Dermis microvascular lymphatic vessel endothelial cell (primary cell): ENCODE measurements at regions not wholly inside any gene's neighbourhood (a gene's known extent, or its start where the extent isn't known, plus 50 kb on each side); places are given as distances from the start of the nearest gene placed in this dataset.
"Not testable (repeated sequence)": the region's sequence is repeated elsewhere in the genome, so short reads cannot be mapped to it uniquely, and the experiment has no call there.

Source experiments
- DNase-seq, 2 donors: peaks; one replicate each; pipeline versions ENCODE4 v3.0.0 to v3.0.0-alpha.2; 2010; ENCODE audit warnings: low read depth in 2 of 2

DNA sequence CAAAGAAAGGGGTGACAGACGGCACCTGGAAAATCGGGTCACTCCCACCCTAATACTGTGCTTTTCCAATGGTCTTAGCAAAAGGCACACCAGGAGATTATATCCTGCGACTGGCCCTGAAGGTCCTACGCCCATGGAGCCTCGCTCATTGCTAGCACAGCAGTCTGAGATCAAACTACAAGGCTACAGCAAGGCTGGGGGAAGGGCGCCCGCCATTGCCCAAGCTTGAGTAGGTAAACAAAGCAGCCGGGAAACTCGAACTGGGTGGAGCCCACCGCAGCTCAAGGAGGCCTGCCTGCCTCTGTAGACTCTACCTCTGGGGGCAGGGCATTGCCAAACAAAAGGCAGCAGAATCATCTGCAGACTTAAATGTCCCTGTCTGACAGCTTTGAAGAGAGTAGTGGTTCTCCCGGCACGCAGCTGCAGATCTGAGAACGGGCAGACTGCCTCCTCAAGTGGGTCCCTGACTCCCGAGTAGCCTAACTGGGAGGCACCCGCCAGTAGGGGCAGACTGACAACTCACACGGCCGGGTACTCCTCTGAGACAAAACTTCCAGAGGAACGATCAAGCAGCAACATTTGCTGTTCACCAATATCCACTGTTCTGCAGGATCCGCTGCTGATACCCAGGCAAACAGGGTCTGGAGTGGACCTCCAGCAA lies 406.0 kb downstream of the TFAP2B start:
- not testable (repeated sequence) for DNase-seq

DNA sequence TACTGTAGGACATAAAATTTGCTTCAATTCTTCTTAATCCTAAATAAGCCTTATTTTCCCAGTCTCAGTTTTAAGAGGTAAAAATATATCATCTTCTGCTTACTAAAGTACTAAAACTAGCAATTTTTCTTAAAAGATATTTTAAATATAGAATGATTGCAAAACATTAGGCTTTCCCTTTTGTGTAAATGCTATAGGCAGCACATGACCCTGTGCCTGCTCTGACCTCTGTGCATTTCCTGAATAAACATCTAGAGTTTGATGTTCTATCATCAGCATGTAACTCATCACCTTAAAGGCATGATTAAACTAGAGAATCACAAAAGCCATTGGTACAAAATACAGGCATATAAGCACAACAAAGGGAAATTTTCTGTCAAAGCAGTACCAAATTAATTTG lies 422.7 kb downstream of the TFAP2B start:
- DNase-seq, result no peak

DNA sequence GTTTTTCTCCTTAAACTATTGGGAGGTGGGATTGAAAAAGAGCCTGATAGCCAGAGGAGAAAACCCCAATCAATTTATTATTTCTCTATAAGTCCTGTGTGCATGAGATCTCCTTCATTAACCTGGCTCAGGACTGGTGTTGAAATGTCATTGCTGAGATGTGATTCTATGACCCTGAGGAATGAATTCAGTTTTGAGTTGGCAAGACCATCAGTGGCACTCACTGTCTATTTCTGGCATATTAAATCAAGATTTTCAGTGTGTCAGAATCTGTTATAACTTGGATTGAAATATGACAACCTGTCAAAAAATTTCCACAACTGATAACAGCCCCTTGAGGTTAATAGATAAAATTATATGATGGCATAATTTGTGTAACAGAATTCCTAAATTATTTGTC lies 431.1 kb downstream of the TFAP2B start:
- no peak for DNase-seq

DNA sequence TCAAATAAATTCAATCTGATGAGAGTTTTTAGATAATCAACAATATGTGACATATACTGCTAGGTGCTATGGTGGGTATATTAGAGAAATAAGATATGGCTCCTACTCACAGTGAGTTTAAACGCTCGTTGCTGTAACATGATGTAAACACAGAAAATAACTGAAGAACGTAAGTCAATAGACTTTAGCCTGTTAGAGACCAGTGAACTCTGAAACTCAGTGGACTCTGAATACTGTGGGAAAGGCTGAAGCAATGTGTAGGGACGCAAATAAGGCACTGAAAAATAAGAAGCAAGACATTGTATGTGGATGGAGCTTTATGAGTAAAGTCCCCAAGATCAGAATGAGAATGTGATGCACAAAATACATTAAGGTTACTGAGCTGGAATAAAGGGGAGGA lies 431.6 kb downstream of the TFAP2B start:
- DNase-seq, result no peak

DNA sequence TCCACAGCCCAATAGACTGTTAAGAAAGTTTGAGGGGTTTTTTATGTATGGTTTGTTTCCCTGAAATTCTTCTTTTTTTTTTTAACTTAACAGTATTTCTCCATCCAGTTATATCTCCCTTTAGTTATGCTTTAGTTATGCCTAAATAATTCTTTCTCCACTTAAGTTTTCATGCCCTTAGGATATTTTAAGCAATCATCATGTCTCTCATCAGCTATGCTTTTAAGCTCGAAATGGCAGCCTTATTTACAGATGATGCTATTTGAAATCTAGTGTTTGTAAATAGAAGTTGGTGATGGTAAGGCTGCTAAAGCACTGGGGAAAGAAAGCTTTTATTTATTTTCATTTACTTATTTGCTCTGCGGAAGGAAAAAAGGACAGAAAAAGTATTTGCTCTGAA lies 439.3 kb downstream of the TFAP2B start:
- DNase-seq, result no peak

DNA sequence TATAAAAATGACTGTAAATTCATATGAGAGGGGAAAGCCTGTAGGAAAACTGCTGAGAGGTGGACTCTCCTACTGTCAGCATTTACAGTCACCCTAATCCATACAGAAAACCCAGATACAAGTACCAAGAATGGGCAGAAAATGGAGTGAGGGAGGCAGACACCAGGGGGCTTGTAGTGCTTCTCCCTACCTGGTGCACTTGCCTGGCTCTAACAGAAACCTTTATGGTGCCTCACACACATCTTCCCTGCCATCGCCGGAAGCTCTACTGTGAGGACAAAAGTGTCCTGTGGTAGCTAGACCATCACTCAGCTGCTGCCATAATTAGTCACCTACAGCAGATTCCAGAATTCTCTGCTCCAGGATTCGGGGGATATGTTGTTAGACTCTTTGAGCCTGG lies 441.3 kb downstream of the TFAP2B start:
- DNase-seq, result no peak

DNA sequence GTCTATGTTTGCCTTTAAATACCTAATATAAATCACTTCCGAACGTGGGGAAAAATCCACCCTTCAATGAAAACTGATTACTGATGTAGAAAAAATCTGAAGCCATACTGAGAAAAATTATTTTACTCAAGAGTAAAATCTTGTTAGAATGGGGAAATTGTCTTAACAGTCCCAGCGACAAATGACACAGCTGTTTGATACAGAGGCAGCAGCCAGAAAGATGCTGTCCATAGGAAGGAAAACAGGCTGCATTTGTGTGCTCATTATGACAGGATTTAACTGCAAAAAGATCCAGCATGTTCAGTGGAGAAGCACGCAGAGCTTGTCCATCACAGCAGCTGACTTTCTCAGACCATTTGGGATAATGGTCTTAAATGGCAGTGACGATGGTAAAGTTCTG lies 443.0 kb downstream of the TFAP2B start:
- no peak for DNase-seq

DNA sequence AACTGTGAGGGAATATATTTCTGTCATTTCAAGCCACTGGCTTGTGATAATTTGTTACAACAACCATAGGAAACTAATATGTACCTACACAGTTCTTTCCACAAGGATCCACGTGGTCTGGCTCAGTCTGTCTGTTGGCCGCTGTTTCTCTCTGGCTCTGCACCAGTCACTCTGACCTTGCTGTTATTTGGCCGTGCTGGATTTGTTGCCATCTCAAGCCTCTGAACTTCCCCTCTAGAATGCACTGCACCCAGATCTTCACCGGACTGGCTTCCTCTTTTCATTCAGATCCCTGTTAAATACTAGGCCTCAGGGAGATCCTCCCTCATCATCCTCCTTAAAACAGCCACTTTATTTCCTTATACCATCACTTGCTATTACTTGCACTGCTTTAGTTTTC lies 446.8 kb downstream of the TFAP2B start:
- DNase-seq, result no peak

DNA sequence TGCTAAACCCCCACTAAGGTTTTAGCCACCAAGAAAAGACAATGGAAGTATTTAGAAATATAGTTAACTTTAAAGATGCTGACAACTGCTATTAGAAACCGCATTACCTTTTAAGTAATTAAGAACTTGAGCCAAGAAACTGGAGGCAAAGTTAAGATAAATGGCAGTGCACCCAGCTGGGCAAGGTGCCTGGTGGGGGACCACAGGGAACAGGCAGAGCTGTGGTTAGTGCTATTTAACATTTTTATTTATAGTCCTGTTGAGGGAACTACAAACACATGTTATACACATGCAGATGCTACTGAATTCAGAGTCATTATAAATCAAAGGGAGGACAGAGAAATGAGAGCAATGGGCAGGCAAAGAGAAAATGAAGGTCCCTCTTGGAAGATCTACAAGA lies 447.9 kb downstream of the TFAP2B start:
- DNase-seq, result no peak

DNA sequence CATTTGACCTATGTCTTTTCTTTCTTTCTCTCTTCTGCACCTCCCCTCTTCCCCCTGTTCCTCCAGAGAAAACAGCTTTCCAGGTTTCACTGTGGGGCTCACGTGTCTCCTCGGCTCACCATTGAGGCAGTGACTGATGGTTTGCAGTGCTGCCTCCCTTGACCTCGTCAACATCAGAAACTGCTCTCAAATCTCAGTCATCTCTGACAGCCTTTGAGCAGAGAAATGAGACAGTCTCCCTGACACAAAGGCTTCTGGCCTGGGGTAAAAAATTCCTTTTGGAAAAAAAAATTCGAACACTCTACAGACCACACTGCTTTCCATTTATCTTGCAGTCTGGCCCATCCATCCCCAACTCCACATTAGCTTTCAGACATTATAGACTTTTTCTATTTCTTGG lies 450.0 kb downstream of the TFAP2B start:
- no peak for DNase-seq

DNA sequence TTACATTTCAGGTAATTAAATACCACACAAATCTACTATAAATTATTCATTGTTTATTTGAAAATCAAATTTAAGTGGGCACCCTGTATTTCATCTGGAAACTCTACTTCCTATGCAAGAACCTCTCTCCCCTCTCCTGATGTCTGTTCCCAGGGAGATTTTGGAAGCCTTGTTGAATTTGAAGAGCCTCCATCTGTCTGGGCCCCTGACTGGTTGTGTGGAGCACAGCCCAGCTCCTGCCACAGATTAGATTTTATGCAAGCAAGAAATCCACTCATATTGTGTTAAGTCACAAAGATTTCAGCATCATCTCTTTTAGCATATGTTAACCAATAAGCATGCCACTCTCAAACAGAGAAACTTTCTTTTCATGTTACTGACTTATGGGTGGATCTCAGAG lies 451.2 kb downstream of the TFAP2B start:
- DNase-seq, result no peak

DNA sequence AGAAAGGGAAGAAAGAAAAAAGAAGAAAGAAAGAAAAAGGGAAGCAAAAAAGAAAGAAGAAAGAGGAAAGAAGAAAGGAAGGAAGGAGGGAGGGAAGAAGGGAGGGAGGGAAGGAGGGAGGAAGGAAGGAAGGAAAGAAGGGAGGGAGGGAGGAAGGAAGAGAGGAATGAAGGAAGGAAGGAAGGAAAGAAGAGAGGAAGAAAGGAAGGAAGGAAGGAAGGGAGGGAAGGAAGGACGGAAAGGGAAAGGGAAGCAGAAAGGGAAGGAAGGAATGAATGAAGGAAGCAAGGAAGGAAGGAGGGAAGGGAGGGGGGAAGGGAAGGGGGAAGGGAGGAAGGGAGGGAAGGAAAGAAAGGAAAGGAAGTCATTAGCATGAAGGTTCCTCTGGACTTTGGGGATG lies 452.9 kb downstream of the TFAP2B start:
- no peak for DNase-seq

DNA sequence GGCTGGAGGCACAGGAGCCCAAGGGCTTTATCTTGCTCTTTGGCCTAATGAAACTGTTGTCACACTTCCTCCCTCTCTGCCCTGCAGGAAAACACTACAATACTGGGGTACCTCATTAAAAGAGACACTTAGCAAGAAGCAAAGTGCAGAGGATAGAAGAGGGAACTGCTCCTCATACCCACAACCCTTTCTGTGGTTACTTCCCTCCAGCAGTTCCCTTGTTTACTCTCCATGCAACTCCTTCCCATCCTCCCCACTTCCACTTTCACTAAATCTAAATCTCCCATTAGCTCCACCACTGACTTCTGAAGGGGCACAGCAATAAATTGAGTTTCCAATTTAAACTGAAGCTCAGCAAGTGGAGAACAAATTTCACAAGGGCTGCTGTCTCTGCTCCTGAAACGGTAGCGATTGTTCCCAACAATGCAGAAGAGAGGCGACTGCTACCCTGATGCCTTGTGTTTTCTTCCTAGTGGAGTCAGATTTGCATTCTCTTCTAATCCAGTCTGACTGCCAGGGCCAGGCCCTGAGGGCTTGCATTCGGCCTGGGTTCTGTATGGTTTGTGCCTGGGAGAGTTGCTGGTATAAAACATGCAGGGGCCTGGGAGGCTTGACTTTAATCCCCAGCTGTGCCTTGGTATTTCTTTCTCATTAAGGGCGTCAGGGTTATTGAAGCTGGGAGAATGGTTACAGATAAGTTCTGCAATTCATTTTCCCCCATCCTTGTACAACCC lies 454.7 kb downstream of the TFAP2B start:
- no peak for DNase-seq

DNA sequence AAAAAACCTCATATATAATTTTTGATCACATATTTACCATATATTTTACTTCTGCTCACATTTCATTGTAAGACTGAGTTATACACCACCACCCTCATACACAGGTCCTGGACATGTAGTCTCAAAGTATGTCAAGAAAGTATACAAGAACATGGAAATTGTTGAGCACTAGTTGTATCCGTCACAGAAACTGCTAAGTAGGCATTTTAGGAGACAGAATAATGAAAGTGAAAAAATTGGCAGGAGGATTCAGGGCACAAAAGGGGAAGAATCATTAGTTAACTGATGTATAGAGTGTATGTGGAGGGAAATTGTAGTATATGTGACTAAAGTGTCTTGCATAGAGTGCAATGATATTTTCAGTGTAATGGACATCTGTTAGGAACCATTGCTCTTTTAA lies 458.8 kb downstream of the TFAP2B start:
- DNase-seq, result no peak

DNA sequence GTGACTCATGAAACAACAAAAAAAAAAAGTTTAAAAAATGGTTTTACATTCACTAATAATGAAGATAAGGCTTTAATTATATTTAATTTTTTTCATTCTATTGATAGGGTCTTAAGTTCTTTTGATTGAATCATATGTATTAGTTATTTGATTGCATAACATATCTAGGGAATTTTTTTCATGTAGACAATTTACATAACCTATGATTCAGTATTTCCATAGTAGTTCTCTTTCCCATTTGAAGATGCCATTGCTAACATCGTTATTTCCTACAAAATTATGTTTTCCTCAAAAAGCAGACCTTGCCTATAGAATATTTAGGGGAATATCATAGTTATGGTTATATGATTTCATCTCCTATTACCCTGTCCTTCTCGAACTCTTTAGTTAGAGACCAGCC lies 463.4 kb downstream of the TFAP2B start:
- DNase-seq, result no peak

DNA sequence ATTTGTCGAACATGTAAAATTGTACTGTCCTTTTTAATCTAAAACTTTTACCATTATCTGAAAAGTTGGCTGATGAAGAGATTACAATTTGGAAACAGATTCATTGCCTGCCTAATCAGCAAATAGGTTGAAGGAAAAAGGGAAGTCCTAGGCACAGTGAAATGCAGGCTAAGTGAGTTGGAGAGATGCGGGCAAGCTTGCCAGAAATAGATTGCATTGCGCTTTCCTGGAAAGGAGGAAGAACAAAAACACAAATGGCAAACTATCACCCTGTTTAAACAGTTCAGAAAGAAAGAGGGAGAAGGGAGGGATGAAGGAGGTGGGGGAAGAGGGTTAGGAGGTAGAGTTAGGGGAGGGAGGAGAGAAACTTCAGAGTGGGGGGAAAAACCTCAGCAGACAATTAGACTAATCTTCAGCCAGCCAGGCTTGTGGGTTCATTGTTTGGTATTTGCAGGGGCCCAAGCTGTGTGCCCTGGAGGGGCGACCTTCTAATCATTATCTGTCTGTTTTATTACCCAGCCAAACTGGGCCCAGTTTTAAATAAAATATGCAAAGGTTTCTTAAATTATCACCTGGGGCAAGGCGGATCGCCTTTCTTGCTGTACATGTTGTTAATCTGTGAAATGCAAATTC lies 465.2 kb downstream of the TFAP2B start:
- no peak for DNase-seq

DNA sequence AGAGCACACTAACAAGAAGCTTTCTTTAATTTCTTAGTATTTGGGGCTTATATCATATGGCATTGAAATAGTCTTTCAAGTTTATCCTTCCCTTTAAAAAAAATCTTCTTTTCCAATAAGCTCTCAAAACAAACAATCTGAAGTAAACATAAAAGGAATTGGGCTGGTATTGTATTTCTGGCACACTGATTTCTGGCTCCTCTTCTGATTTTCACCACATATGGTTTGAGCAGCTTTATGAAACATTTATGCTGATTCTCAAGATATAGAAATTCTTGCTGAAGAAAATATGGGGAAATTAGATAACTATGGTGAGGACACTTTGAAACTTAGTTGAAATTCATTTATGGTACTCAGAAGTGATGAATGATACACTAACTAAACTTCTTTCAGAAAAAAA lies 467.2 kb downstream of the TFAP2B start:
- no peak for DNase-seq

DNA sequence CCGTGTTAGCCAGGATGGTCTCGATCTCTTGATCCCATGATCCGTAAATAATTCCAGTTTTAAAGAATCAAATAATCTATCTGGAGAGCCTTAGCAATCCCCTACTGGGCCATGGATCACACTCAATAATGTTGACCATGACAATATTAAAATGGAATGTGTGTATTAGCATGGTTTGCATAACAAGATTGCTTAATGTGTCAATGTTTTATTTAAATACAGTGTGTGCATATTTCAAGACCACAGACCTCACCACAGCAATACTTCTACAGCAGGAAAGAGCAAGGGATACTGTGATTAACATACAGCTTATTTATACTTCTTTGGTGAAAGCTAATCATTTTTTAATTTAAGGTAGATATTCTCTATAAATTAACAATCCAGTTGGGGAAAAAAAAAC lies 470.4 kb downstream of the TFAP2B start:
- DNase-seq, result no peak

DNA sequence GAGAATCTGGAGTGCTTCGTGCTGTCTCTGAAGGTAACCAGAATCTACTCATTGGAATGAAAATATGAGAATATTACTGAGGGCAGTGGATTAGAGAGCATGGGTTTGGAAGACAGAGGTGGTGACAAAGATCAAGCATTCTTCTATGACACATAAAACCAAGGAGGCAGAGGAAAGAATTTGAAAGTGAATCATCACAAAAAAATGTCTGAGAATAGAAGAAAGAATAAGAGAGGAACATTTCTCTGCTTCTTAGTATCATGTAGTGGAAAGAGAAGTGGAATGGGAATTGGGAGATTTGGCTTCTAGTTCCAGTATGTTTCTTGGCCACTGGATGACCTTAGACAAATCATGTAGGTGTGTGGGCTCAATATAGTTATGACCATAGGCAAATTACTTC lies 474.0 kb downstream of the TFAP2B start:
- no peak for DNase-seq

DNA sequence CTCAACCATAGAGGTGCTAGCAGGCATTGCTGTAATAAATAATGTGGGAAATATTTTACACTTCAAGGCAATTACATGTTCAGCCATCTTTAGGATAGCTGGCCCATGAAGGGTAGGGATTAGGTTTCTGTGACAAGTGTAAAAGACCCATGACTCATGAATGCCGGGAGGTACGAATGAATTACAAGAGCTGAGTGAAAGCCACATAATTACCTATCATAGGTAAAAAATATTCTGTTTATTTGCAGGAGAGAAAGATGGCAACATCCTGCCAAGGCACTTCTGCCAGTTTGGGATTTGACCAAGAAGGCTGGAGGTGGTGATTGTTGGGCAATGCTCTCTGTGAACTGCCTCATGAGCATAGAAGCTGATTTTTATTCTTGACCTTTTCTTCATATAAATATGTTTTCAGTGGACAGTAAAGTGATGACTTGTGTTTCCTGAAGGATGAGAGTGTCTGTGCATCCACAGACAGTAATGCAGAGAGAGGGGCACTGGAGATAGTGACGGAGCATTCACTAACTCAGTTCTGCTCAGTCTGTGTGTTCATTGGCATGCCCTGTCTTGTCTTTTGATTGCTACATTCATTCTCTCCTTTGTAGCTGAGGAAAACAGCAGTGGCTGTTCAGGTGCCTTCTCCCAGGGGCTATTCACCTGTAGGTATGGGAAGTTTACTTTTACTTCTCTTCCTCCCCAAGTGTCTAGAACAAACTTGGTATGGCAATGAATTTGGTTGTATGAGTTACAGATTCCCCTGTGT lies 481.1 kb downstream of the TFAP2B start:
- DNase-seq, result no peak

DNA sequence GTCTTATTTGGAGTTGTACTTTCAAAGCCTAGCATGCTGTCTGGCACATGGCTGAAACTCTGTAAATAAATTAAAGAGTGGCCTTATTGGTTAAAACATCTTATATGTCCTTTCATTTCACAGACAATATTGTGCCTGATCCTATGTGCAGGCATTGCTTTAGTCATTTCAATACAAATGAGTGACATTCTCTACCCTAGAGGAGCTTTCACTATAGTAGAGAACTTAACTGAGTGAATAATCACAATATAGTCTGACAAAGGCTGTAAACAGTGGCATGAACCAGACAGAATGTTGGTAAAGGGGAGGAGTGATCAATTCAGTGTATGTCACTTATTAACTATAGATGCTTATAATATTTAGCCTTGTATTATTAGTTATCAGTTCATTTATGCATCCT lies 481.8 kb downstream of the TFAP2B start:
- no peak for DNase-seq

DNA sequence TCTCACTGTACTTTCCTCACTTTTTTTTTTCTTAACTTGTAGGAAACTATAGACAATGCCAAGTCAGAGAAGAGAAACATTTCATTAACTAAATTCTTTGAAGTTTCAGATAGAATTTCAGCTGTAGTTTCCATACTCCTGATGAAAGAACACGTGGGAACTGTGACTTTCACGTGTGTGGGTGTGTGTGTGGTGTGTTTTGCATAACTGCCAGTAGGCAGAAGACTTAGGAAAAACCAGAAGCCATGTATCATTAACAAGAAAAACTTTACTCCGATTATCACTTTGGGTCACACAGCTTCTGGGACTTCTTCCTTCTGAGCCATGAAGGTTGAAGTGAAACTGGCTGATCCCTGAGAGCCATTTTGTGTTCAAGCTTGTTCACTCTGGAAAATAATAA lies 483.3 kb downstream of the TFAP2B start:
- DNase-seq, result no peak
